ENCODE measurements at regions not wholly inside any gene's neighbourhood (a gene's known extent, or its start where the extent isn't known, plus 50 kb on each side); places are given as distances from the start of the nearest gene placed in this dataset.
"Not testable (repeated sequence)": the region's sequence is repeated elsewhere in the genome, so short reads cannot be mapped to it uniquely, and the experiment has no call there.

DNA sequence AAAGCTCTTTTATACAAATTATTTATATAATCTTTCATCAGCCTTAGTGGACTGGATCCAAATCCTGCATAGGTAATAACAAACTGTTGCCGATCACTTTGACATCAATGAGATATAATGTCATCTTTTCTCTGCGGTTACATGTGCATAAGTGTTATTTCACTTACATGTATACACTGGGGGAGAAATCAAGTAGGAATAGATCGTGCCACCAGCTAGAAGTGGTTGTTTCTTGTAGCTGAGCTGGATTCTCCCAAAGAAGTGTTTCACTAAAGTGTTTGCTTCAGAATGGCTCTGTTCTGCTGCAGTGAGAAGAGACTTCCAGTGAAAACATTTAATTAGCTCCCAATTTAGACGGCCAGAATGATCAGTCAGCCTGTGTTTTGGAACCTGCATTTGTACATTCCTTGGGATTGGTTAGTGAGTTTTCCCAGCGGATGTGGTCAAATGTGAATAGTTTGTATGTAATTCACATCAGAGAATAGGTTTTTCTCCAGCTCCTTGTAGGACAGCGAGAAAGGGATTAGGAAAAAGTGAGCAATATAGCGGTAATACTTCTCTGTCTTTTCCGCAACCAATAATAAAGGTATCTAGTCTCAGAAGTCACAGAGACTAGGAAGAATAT lies 163.1 kb upstream of the CCN2 start:
- H3K9me3 ChIP-seq = no peaks in the 10 kb centered on the region
- TF ChIP-seq POLR2A (IDR thresholded peaks at IDR 0.05) = no peak
- TF ChIP-seq, protein P1, sequence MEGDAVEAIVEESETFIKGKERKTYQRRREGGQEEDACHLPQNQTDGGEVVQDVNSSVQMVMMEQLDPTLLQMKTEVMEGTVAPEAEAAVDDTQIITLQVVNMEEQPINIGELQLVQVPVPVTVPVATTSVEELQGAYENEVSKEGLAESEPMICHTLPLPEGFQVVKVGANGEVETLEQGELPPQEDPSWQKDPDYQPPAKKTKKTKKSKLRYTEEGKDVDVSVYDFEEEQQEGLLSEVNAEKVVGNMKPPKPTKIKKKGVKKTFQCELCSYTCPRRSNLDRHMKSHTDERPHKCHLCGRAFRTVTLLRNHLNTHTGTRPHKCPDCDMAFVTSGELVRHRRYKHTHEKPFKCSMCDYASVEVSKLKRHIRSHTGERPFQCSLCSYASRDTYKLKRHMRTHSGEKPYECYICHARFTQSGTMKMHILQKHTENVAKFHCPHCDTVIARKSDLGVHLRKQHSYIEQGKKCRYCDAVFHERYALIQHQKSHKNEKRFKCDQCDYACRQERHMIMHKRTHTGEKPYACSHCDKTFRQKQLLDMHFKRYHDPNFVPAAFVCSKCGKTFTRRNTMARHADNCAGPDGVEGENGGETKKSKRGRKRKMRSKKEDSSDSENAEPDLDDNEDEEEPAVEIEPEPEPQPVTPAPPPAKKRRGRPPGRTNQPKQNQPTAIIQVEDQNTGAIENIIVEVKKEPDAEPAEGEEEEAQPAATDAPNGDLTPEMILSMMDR (IDR thresholded peaks at IDR 0.05) = no peak
- no peak overlapping the region for H3K4me3 ChIP-seq
- no peak overlapping the region for H3K27ac ChIP-seq
- H3K4me1 ChIP-seq = no peaks in the 10 kb centered on the region
- no peaks in the 10 kb centered on the region for H3K27me3 ChIP-seq
- no peak for DNase-seq
- H3K36me3 ChIP-seq = no peaks in the 10 kb centered on the region

DNA sequence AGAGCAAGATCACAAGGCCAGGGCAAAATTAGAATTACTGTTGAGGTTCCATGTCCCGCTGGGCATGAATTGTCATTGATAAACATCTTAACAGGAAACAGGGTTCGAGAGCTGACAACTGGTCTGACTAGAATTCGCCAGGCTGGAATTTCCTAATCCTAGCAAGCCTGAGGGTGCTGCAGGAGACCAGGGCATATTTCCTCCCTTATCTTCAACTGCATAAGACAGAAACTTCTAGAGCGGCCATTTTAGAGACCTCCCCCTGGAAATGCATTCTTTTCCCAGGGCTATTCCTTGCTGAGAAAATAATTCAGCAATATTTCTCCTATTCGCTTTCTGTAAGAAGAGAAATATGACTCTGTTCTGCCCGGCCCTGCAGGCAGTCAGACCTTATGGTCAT lies 158.6 kb upstream of the CCN2 start:
- H3K4me1 ChIP-seq, H3K36me3 ChIP-seq, DNase-seq, H3K9me3 ChIP-seq, H3K27me3 ChIP-seq, H3K27ac ChIP-seq, H3K4me3 ChIP-seq: not testable (repeated sequence)

DNA sequence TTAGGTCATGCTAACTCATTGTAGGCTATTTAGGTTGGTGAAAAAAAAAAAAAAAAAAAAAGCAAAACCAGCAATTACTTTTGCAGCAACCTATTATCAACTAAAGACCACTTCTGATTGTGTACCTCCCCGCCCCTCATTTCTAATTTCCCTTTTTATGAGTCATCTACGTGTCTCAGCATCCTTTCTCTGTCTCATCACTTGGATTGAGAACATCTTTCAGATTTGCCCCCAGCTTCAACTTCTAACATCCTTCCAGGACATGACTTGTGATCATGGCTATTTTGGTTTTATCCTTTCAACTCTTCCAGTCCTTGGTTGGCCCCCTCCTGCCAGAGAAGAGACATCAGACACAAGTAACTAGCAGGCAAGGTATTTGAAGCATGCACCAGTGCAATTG lies 156.7 kb upstream of the CCN2 start:
- no peaks in the 10 kb centered on the region for H3K27me3 ChIP-seq
- H3K4me1 ChIP-seq = no peaks in the 10 kb centered on the region
- H3K27ac ChIP-seq = no peak overlapping the region
- DNase-seq = no peak
- H3K36me3 ChIP-seq = no peaks in the 10 kb centered on the region
- TF ChIP-seq, protein P1 (IDR thresholded peaks at IDR 0.05) = no peak
- TF ChIP-seq POLR2A (IDR thresholded peaks at IDR 0.05) = no peak
- H3K4me3 ChIP-seq = no peak overlapping the region
- no peaks in the 10 kb centered on the region for H3K9me3 ChIP-seq

DNA sequence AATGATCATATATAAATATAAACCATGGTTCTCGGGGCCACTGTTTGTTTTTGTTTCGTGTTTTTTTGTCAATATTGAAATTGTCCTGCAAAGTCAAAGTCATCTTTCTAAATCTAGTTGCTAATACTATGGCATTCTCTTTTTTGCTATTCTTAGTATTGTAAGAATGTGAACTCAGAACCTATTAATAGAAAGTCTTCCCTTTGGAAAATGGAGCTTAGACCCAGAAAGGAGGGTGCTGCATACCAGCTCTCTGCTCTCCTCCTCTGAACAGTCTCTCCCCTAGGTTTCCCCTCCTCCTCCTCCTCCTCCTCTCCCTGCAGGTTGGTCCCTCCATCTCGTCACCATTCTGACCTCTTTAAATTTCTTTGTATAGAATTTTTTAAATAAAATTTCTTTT lies 150.4 kb upstream of the CCN2 start:
- H3K4me3 ChIP-seq = no peak overlapping the region
- H3K4me1 ChIP-seq = no peaks in the 10 kb centered on the region
- H3K9me3 ChIP-seq = no peaks in the 10 kb centered on the region
- DNase-seq = no peak
- no peaks in the 10 kb centered on the region for H3K27me3 ChIP-seq
- TF ChIP-seq, protein P1 (IDR thresholded peaks at IDR 0.05) = no peak
- TF ChIP-seq POLR2A (IDR thresholded peaks at IDR 0.05) = no peak
- H3K27ac ChIP-seq = no peak overlapping the region
- no peaks in the 10 kb centered on the region for H3K36me3 ChIP-seq

DNA sequence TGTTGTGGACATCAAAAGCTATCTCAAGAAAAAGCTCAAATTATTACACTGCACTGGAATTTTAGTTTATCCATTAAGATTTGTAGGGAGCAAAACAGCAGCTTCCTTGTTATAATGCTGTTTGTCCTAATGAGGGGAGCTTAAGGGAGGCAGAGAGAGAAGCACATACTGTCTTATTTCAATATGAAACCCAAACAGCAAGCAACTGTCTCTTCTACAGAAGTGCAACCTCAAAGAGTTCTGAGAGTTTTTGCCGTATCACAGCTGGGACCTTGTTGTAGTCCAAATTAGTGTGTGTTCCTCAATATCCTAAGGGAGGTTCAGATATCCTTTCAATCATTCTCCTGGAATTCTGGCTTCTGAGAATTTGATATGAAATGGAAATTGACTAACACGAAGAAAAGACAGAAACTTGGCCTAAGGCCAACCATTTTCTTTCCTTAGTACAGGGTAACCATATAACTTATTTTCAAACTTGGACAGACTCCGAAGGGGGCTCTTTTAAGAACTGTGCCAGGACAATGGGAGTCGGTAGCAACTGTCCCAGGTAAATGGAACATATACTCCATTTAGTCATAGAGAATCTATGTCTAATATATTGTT lies 149.3 kb upstream of the CCN2 start:
- no peak for TF ChIP-seq POLR2A (IDR thresholded peaks at IDR 0.05)
- TF ChIP-seq, protein P1 (IDR thresholded peaks at IDR 0.05) = no peak
- no peaks in the 10 kb centered on the region for H3K4me1 ChIP-seq
- H3K36me3 ChIP-seq = no peaks in the 10 kb centered on the region
- H3K27me3 ChIP-seq = no peaks in the 10 kb centered on the region
- H3K27ac ChIP-seq = no peak overlapping the region
- DNase-seq = no peak
- H3K9me3 ChIP-seq = no peaks in the 10 kb centered on the region
- H3K4me3 ChIP-seq = no peak overlapping the region

DNA sequence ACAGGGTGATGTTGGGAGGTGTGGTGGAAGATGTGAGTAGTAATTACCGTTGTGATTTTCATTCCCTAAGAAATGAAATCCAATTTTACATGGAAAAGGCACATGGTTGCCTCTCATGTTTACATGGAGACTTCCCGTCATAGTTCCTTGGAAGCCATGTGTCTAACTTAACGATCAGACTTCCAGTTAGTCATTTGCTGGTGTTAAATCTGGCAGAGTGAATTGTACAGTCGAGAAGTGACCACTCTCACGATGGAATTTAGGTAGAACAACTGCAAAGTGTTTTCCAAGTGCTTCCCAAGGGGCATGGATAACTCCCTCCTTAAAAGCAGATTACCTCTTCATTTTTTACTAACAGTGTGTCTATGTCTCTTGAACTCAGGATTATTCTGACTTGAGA lies 145.8 kb upstream of the CCN2 start:
- no peak for TF ChIP-seq POLR2A (IDR thresholded peaks at IDR 0.05)
- TF ChIP-seq, protein P1 (IDR thresholded peaks at IDR 0.05) = no peak
- no peaks in the 10 kb centered on the region for H3K36me3 ChIP-seq
- no peaks in the 10 kb centered on the region for H3K9me3 ChIP-seq
- no peak for DNase-seq
- no peak overlapping the region for H3K27ac ChIP-seq
- no peaks in the 10 kb centered on the region for H3K4me1 ChIP-seq
- no peaks in the 10 kb centered on the region for H3K27me3 ChIP-seq
- no peak overlapping the region for H3K4me3 ChIP-seq

Measured in Peyer's patch (tissue), 4 donors.